GM12873 (cell line): ENCODE measurements at regions not wholly inside any gene's neighbourhood (a gene's known extent, or its start where the extent isn't known, plus 50 kb on each side); places are given as distances from the start of the nearest gene placed in this dataset.

Experiments used
- CTCF ChIP-seq: IDR thresholded peaks from 2 replicates; pipeline ENCODE4 v1.5.1; 2012; ENCODE audit warnings: low read depth, mild to moderate bottlenecking, moderate library complexity, low read length, control low read depth; ENCODE audit not compliant: insufficient read depth; ENCODE audit errors: missing control alignments

DNA sequence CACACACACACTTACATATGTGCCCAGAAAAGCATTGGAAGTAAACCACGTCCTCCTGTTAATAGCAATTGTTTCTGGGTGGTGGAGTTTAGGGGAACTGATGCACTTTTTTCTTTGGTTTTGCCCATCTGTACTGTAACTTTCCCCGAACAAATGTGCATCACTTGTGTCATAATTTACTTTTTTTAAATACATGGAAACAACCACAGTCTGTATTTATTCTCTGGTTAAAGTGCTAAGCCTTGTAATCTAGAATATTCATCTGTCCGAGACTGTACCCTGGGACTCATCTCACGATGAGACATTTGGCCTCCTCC lies 61.5 kb upstream of the CD93 start:
- TF ChIP-seq CTCF, result no peak

DNA sequence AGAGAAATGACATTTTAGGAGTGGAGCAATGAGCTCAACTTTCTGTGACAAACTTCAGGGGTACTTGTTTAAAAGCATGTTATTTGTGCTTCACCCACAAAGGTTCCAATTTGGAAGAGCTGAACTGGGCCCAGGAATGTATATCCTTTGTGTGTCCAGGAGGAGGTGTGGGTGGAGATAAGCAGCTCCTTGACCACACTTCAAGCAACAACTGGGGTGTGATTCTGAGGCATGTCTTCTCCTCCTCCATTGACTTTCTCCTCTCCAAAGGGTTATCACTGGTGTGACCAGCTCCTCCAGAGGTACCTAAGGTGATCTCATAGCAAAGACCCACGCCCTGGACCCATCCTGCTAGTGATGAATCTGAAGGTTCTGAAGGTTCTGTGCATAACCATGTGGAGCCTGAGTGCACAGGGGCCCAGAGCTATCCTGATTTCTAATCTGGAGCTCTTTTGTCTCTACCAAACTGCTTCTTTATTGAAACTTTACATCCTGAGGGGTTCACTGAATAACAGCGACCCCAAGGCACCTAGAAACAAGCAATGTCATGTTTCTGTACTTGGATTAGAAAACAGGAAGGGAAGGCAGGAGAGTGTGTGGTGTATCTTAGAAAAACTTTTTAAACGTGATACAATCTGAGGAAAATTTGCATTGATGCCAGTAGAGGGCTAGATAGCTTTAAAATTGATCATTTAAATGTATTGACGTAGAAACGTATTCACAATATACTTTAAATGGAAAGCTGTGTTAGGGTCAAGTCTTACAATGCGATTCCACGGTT lies 60.9 kb upstream of the CD93 start:
- TF ChIP-seq CTCF, result no peak

DNA sequence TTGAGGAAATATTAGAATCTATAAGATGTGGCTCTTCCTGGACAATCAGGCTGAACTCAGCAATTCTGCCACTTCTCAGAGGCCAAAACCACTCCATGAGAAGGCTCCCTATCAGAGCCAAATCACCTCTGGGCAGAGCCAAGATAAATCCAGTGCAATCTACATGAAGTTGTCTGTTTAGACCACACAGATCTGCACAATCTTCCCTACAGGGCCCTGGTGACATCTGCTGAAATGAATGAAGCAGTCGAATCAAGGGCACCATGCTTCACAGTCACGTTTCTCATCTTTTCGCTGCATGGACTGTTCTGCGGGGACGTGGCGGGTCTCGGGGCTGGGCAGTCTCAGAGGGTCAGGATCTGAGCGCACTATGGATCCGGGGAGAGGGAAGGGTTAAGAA lies 60.1 kb upstream of the CD93 start:
- no peak for TF ChIP-seq CTCF

- no peak for TF ChIP-seq CTCF
Measured at GRCh38 chr20:23145281-23145700, 59.2 kb upstream of the CD93 start.

- TF ChIP-seq CTCF, result no peak
Measured at GRCh38 chr20:23144856-23145255, 58.7 kb upstream of the CD93 start.

GRCh38 chr20:23143986-23144690 lies 58.0 kb upstream of the CD93 start:
- TF ChIP-seq CTCF, result no peak

DNA sequence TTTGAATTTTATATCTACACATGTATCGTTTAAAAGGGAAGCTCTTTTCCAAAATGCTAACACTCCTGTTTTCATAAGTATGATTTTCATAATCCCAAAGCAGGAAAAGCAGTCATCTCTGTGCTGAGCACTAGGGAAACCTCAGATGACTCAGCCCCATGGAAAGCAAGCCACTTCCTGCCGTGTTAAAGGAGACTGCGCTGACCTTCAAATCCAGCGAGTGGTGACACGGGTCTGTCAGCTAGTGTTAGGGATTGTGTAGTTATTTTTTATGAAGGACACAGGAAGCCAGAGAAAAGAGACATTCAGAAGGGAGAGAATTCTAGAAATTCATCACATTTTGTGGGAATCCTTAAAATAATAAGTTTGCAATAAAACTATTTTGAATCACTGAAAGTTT lies 57.0 kb upstream of the CD93 start:
- no peak for TF ChIP-seq CTCF
